ENCODE measurements at regions not wholly inside any gene's neighbourhood (a gene's known extent, or its start where the extent isn't known, plus 50 kb on each side); places are given as distances from the start of the nearest gene placed in this dataset.

DNA sequence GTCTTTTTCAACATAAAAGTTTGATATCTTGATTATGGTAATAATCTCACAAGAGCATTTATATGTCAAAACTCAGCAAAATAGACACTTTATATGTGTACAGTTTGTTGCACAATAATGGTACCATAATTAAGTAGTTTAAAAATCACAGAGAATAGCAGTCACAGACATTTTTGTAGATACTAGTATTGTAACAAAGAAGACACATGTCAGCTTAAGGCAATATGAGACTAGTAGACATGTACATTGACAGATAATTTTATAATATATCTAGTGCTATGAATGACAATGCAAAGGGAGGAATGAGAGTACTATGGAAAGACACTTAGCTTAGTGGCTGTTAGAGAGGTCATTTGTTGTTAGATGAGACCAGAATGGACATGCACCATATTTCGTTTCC, 1490.6 kb upstream of the CDH6 start:
- TF ChIP-seq, protein P1, sequence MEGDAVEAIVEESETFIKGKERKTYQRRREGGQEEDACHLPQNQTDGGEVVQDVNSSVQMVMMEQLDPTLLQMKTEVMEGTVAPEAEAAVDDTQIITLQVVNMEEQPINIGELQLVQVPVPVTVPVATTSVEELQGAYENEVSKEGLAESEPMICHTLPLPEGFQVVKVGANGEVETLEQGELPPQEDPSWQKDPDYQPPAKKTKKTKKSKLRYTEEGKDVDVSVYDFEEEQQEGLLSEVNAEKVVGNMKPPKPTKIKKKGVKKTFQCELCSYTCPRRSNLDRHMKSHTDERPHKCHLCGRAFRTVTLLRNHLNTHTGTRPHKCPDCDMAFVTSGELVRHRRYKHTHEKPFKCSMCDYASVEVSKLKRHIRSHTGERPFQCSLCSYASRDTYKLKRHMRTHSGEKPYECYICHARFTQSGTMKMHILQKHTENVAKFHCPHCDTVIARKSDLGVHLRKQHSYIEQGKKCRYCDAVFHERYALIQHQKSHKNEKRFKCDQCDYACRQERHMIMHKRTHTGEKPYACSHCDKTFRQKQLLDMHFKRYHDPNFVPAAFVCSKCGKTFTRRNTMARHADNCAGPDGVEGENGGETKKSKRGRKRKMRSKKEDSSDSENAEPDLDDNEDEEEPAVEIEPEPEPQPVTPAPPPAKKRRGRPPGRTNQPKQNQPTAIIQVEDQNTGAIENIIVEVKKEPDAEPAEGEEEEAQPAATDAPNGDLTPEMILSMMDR (IDR thresholded peaks at IDR 0.05), result no peak
- TF ChIP-seq POLR2A (IDR thresholded peaks at IDR 0.05), result no peak
